ENCODE measurements at regions not wholly inside any gene's neighbourhood (a gene's known extent, or its start where the extent isn't known, plus 50 kb on each side); places are given as distances from the start of the nearest gene placed in this dataset.
A peak's percentile ranks its signal among the peaks of the same experiment; 100 is the strongest.

DNA sequence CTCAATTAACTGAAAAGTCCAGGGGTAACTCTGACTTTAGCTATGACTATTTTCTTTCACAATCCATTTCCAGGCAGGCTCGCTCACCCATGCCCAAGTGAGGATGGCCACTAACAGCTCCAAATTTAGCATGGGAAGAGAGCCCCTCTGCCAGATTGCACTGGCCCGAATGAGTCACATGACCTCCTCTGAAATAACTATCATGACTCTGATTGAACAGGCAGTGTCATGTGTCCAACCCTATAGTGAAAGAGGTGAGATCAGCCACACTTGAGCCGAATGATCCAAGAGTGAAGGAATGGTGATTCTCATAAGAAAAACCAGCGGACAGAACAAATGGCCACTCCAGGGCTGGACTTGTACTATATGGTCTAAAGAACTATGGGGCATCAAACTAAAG, 242.3 kb downstream of the NSG2 start:
- TF ChIP-seq CTCF (conservative IDR thresholded peaks at IDR 0.05; ENCODE audit: control insufficient read depth, insufficient read depth, low read depth, low read length): no peak
- peak; percentile 2 for DNase-seq (ENCODE audit: low read depth)
- H3K4me3 ChIP-seq (ENCODE audit: control insufficient read depth, low read depth, low read length): no peak overlapping the region

DNA sequence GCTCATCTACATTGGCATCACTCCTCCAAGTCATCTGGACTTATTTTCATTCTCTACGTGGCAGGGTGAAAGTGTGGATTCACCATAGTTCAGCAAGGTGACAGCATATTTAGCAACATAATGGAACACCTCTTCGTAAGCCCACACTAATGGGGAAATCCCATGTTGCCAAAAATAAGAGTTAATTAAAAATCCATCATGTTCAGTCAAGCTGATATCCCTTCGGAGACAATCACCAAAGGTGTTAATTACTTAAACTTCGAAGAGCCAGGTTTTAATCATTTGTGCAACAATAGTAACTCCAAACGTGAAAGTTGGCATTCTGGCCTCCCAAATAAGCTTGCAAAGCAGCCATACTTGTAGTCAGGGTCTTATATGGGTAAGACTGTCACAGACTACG, 242.9 kb downstream of the NSG2 start:
- no peak for DNase-seq (ENCODE audit: low read depth)
- TF ChIP-seq CTCF (conservative IDR thresholded peaks at IDR 0.05; ENCODE audit: control insufficient read depth, insufficient read depth, low read depth, low read length): no peak
- no peak overlapping the region for H3K4me3 ChIP-seq (ENCODE audit: control insufficient read depth, low read depth, low read length)

- H3K4me3 ChIP-seq (ENCODE audit: control insufficient read depth, low read depth, low read length): no peak overlapping the region
- DNase-seq (ENCODE audit: low read depth): no peak
- no peak for TF ChIP-seq CTCF (conservative IDR thresholded peaks at IDR 0.05; ENCODE audit: control insufficient read depth, insufficient read depth, low read depth, low read length)
Measured at GRCh38 chr5:174291162-174291561, 245.7 kb downstream of the NSG2 start.

- H3K4me3 ChIP-seq (ENCODE audit: control insufficient read depth, low read depth, low read length): no peak overlapping the region
- TF ChIP-seq CTCF (conservative IDR thresholded peaks at IDR 0.05; ENCODE audit: control insufficient read depth, insufficient read depth, low read depth, low read length): no peak
- no peak for DNase-seq (ENCODE audit: low read depth)
Measured at GRCh38 chr5:174292348-174292747, 246.8 kb downstream of the NSG2 start.

- DNase-seq (ENCODE audit: low read depth): no peak
- no peak overlapping the region for H3K4me3 ChIP-seq (ENCODE audit: control insufficient read depth, low read depth, low read length)
- TF ChIP-seq CTCF (conservative IDR thresholded peaks at IDR 0.05; ENCODE audit: control insufficient read depth, insufficient read depth, low read depth, low read length): no peak
Measured at GRCh38 chr5:174293006-174293405, 247.5 kb downstream of the NSG2 start.

GRCh38 chr5:174293481-174293880, 248.0 kb downstream of the NSG2 start:
- no peak overlapping the region for H3K4me3 ChIP-seq (ENCODE audit: control insufficient read depth, low read depth, low read length)
- TF ChIP-seq CTCF (conservative IDR thresholded peaks at IDR 0.05; ENCODE audit: control insufficient read depth, insufficient read depth, low read depth, low read length): no peak
- DNase-seq (ENCODE audit: low read depth): no peak

Measured in fibroblast of mammary gland (primary cell).